H9 (cell line): ENCODE measurements at regions not wholly inside any gene's neighbourhood (a gene's known extent, or its start where the extent isn't known, plus 50 kb on each side); places are given as distances from the start of the nearest gene placed in this dataset.

ENCODE experiments used
- DNase-seq: peaks from one replicate; pipeline ENCODE4 v3.0.0-alpha.2; 2017
- H2AFZ ChIP-seq: one replicate; pipeline ENCODE4 v1.6.1; 2013; ENCODE audit warnings: mild to moderate bottlenecking, low read length, control low read depth, moderate library complexity
- H2AK5ac ChIP-seq: 2 replicates; pipeline ENCODE4 v1.6.1; 2013; ENCODE audit warnings: low read length, control low read depth, mixed read lengths; ENCODE audit not compliant: insufficient read length
- H2BK120ac ChIP-seq: one replicate; pipeline ENCODE4 v1.6.1; 2013; ENCODE audit warnings: low read depth, mild to moderate bottlenecking, low read length, control low read depth, inconsistent platforms; ENCODE audit not compliant: poor library complexity, severe bottlenecking
- H2BK12ac ChIP-seq: 2 replicates; pipeline ENCODE4 v1.6.1; 2013; ENCODE audit warnings: low read length, control low read depth, mixed read lengths, low read depth; ENCODE audit not compliant: insufficient read length
- H2BK15ac ChIP-seq: 2 replicates; pipeline ENCODE4 v1.6.1; 2013; ENCODE audit warnings: low read depth, low read length, control low read depth
- H2BK20ac ChIP-seq: one replicate; pipeline ENCODE4 v1.6.1; 2013; ENCODE audit warnings: low read depth, mild to moderate bottlenecking, low read length, control low read depth, inconsistent platforms; ENCODE audit not compliant: poor library complexity, severe bottlenecking
- H2BK5ac ChIP-seq: 2 replicates; pipeline ENCODE4 v1.6.1; 2013; ENCODE audit warnings: low read length, control low read depth, mixed read lengths; ENCODE audit not compliant: insufficient read length
- H3K14ac ChIP-seq: 2 replicates; pipeline ENCODE4 v1.6.1; 2013; ENCODE audit warnings: low read length, control low read depth; ENCODE audit not compliant: insufficient read depth
- H3K18ac ChIP-seq: 2 replicates; pipeline ENCODE4 v1.6.1; 2013; ENCODE audit warnings: low read depth, mild to moderate bottlenecking, mixed read lengths, low read length, control low read depth; ENCODE audit not compliant: insufficient read length
- H3K23ac ChIP-seq: 2 replicates; pipeline ENCODE4 v1.6.1; 2013; ENCODE audit warnings: low read length, control low read depth, mixed read lengths, low read depth; ENCODE audit not compliant: insufficient read length
- H3K23me2 ChIP-seq: 2 replicates; pipeline ENCODE4 v1.6.1; 2013; ENCODE audit warnings: low read depth, mild to moderate bottlenecking, mixed read lengths, low read length, control low read depth; ENCODE audit not compliant: insufficient read length, poor library complexity, severe bottlenecking
- H3K27ac ChIP-seq: 2 replicates; pipeline ENCODE4 v1.5.1; 2013; ENCODE audit warnings: low read length, control low read depth, mixed read lengths, low read depth; ENCODE audit not compliant: insufficient read length
- H3K27me3 ChIP-seq: 2 replicates; pipeline ENCODE4 v1.6.1; 2013; ENCODE audit warnings: low read length, control low read depth, inconsistent platforms; ENCODE audit not compliant: insufficient read depth
- H3K4ac ChIP-seq: 2 replicates; pipeline ENCODE4 v1.6.1; 2013; ENCODE audit warnings: low read depth, mild to moderate bottlenecking, control low read depth, inconsistent platforms, low read length, moderate library complexity
- H3K4me1 ChIP-seq: 2 replicates; pipeline ENCODE4 v1.6.1; 2013; ENCODE audit warnings: low read length, control low read depth, inconsistent platforms; ENCODE audit not compliant: insufficient read depth
- H3K4me2 ChIP-seq: 2 replicates; pipeline ENCODE4 v1.6.1; 2013; ENCODE audit warnings: low read length, control low read depth, mixed read lengths; ENCODE audit not compliant: insufficient read length, insufficient read depth
- H3K56ac ChIP-seq: 2 replicates; pipeline ENCODE4 v1.6.1; 2013; ENCODE audit warnings: low read depth, mild to moderate bottlenecking, mixed read lengths, low read length, control low read depth; ENCODE audit not compliant: insufficient read length
- H3K79me1 ChIP-seq: 2 replicates; pipeline ENCODE4 v1.6.1; 2013; ENCODE audit warnings: low read depth, mild to moderate bottlenecking, moderate library complexity, low read length, control low read depth, inconsistent platforms; ENCODE audit not compliant: insufficient read depth, poor library complexity, severe bottlenecking
- H3K79me2 ChIP-seq: 2 replicates; pipeline ENCODE4 v1.6.1; 2013; ENCODE audit warnings: low read length, control low read depth, inconsistent platforms; ENCODE audit not compliant: insufficient read depth
- H3K9ac ChIP-seq: 2 replicates; pipeline ENCODE4 v1.6.1; 2013; ENCODE audit warnings: low read length, control low read depth, mixed read lengths; ENCODE audit not compliant: insufficient read length; ENCODE audit errors: extremely low read depth
- H3K9me3 ChIP-seq: one replicate; pipeline ENCODE4 v1.6.1; 2013; ENCODE audit warnings: low read depth, low read length, inconsistent platforms; ENCODE audit not compliant: control insufficient read depth
- H3T11ph ChIP-seq: one replicate; pipeline ENCODE4 v1.6.1; 2013; ENCODE audit warnings: mild to moderate bottlenecking, low read length, control low read depth, inconsistent platforms
- H4K20me1 ChIP-seq: one replicate; pipeline ENCODE4 v1.6.1; 2013; ENCODE audit not compliant: control insufficient read depth, insufficient read length, insufficient read depth
- H4K5ac ChIP-seq: 2 replicates; pipeline ENCODE4 v1.6.1; 2013; ENCODE audit warnings: low read depth, mild to moderate bottlenecking, mixed read lengths, low read length, control low read depth; ENCODE audit not compliant: insufficient read length
- H4K8ac ChIP-seq: replicated peaks from 2 replicates; pipeline ENCODE4 v1.6.1; 2013; ENCODE audit warnings: low read length, control low read depth, mixed read lengths, low read depth; ENCODE audit not compliant: insufficient read length
- H4K91ac ChIP-seq: 2 replicates; pipeline ENCODE4 v1.6.1; 2013; ENCODE audit warnings: low read depth, mild to moderate bottlenecking, moderate library complexity, mixed read lengths, low read length, control low read depth; ENCODE audit not compliant: insufficient read length
- H3K27ac Mint-ChIP-seq, 3 experiments: 2 replicates in 2 of 3; 3 replicates in 1 of 3; pipeline ENCODE4 v1.8.0; 2020 to 2021; ENCODE audit warnings: mixed read lengths in 3 of 3, mild to moderate bottlenecking in 1 of 3, moderate library complexity in 1 of 3
- H3K27me3 Mint-ChIP-seq: 2 replicates; pipeline ENCODE4 v1.8.0; 2021; ENCODE audit warnings: low read depth, mild to moderate bottlenecking, moderate library complexity, mixed read lengths
- H3K36me3 Mint-ChIP-seq, 3 experiments: 2 replicates in 2 of 3; 3 replicates in 1 of 3; pipeline ENCODE4 v1.8.0; 2020 to 2021; ENCODE audit warnings: low read depth in 3 of 3, mixed read lengths in 3 of 3; ENCODE audit not compliant: insufficient read depth in 1 of 3
- H3K4me1 Mint-ChIP-seq, 2 experiments: 2 replicates each; pipeline ENCODE4 v1.8.0; 2020; ENCODE audit warnings: mixed read lengths in 2 of 2
- H3K4me3 Mint-ChIP-seq, 2 experiments: 2 replicates in 1 of 2; 3 replicates in 1 of 2; pipeline ENCODE4 v1.8.0; 2020 to 2021; ENCODE audit warnings: mild to moderate bottlenecking in 2 of 2, mixed read lengths in 2 of 2, moderate library complexity in 1 of 2
- H3K9me3 Mint-ChIP-seq, 2 experiments: 2 replicates in 1 of 2; 3 replicates in 1 of 2; pipeline ENCODE4 v1.8.0; 2020; ENCODE audit warnings: mild to moderate bottlenecking in 2 of 2, mixed read lengths in 2 of 2, moderate library complexity in 1 of 2
- WGBS: extraction: QIAGEN DNeasy Blood & Tissue Kit; methylation state at CpG from one replicate; pipeline ENCODE4 v1.1.7; 2013; ENCODE audit warnings: missing lambda C conversion rate, low lambda C conversion rate, mixed read lengths; ENCODE audit not compliant: insufficient read length; ENCODE audit errors: extremely low coverage; 5-methylcytosine and 5-hydroxymethylcytosine counted together
- TF ChIP-seq, protein P1 (sequence below): fragments of 200-600 bp; sonication (generic); conservative IDR thresholded peaks from 3 replicates; pipeline ENCODE4 v1.8.0; 2021; ENCODE audit warnings: antibody characterized with exemption, mild to moderate bottlenecking

DNA sequence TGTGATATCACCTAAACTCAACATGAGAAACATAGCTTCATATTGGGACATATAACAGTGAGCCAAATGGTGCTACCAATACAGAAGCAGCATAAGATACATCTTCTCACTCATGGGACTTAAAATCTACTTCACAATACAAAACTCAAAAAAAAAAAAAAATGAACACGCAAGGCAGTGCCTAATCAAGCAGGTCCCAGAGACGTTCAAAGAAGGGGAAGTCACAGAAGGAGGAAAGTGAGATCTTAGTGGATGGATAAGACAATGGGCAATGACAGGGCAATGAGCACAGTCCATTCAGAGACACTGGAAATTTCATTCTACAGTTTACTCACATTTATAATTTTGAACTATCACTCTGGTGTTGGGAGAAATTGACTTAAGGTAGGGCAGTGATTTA, 88.3 kb downstream of the FAM50B start:
- Histone ChIP-seq H4K20me1 (no peaks in the 10 kb centered on the region), H4K8ac (no peak overlapping the region), H3K9me3 (no peaks in the 10 kb centered on the region), H2AFZ (no peak overlapping the region), H4K5ac (no peak overlapping the region), H3K4me2 (no peak overlapping the region), H3K18ac (no peak overlapping the region), H3T11ph (no peak overlapping the region), H3K23ac (no peak overlapping the region), H2BK5ac (no peak overlapping the region), H3K4ac (no peak overlapping the region), H2AK5ac (no peak overlapping the region), H2BK20ac (no peak overlapping the region), H3K79me1 (no peaks in the 10 kb centered on the region), H3K9ac (no peak overlapping the region), H3K27ac (no peak overlapping the region), H2BK15ac (no peak overlapping the region), H3K4me1 (no peaks in the 10 kb centered on the region), H3K56ac (no peak overlapping the region), H2BK120ac (no peak overlapping the region), H2BK12ac (no peak overlapping the region), H3K23me2 (no peaks in the 10 kb centered on the region), H4K91ac (no peak overlapping the region), H3K14ac (no peak overlapping the region), H3K27me3 (no peaks in the 10 kb centered on the region), H3K79me2 (no peaks in the 10 kb centered on the region)
- Mint-ChIP-seq H3K27me3 (no peaks in the 10 kb centered on the region), H3K4me3 (no peak overlapping the region), H3K27ac (no peak overlapping the region), H3K4me1 (peaks cover 10 to 11% of the 10 kb centered on the region in 2 experiments), H3K36me3 (no peaks in the 10 kb centered on the region), H3K9me3 (no peaks in the 10 kb centered on the region)
- WGBS = no CpG with 5 or more reads among the region's 2 CpGs
- no peak for DNase-seq
- TF ChIP-seq, protein P1, sequence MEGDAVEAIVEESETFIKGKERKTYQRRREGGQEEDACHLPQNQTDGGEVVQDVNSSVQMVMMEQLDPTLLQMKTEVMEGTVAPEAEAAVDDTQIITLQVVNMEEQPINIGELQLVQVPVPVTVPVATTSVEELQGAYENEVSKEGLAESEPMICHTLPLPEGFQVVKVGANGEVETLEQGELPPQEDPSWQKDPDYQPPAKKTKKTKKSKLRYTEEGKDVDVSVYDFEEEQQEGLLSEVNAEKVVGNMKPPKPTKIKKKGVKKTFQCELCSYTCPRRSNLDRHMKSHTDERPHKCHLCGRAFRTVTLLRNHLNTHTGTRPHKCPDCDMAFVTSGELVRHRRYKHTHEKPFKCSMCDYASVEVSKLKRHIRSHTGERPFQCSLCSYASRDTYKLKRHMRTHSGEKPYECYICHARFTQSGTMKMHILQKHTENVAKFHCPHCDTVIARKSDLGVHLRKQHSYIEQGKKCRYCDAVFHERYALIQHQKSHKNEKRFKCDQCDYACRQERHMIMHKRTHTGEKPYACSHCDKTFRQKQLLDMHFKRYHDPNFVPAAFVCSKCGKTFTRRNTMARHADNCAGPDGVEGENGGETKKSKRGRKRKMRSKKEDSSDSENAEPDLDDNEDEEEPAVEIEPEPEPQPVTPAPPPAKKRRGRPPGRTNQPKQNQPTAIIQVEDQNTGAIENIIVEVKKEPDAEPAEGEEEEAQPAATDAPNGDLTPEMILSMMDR = no peak
